ENCODE measurements at regions not wholly inside any gene's neighbourhood (a gene's known extent, or its start where the extent isn't known, plus 50 kb on each side); places are given as distances from the start of the nearest gene placed in this dataset.
A peak's percentile ranks its signal among the peaks of the same experiment; 100 is the strongest.

DNA sequence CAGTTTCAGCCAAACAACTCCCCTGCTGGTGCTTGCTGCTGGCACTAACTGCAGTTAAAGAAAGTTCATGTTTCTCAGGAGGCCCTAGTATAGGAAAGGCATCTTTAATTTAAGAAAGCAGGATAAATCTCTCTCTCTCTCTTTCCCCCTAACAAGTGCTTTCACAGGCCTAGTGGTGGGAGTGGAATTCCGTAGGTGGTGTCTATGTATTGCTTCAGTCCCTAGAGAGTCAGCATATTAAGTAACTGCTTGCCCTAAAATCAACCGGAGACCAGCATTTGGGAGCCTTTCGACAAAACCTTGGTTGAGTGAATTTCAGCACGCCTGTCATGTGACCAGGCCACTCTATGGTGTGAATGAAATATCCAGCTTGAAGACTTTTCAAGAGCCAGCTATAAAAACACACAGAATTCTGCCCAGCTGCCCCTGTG lies 169.2 kb upstream of the TGFBR2 start:
- Histone ChIP-seq H3K4me1 (ENCODE audit: insufficient read depth) (no peaks in the 10 kb centered on the region), H3K4me3 (no peak overlapping the region), H3K27me3 (no peaks in the 10 kb centered on the region), H2AFZ (no peak overlapping the region), H3K27ac (peak overlapping the region; percentile 7), H3K36me3 (replicated peaks; ENCODE audit: insufficient read depth, low read depth) (no peaks in the 10 kb centered on the region), H3K4me2 (peak overlapping the region; percentile 24), H3K9me2 (replicated peaks; ENCODE audit: insufficient read depth) (no peaks in the 10 kb centered on the region), H3K79me2 (no peaks in the 10 kb centered on the region), H4K20me1 (ENCODE audit: insufficient read depth, poor library complexity, severe bottlenecking) (no peaks in the 10 kb centered on the region), H3K9me3 (ENCODE audit: low read depth) (no peaks in the 10 kb centered on the region)
- TF ChIP-seq EZH2phosphoT487 (IDR thresholded peaks at IDR 0.05; ENCODE audit: low read depth, severe bottlenecking, unreplicated experiment) (no peak), EZH2 (IDR thresholded peaks at IDR 0.05; ENCODE audit: borderline replicate concordance) (no peak)
- TF ChIP-seq, protein P1, sequence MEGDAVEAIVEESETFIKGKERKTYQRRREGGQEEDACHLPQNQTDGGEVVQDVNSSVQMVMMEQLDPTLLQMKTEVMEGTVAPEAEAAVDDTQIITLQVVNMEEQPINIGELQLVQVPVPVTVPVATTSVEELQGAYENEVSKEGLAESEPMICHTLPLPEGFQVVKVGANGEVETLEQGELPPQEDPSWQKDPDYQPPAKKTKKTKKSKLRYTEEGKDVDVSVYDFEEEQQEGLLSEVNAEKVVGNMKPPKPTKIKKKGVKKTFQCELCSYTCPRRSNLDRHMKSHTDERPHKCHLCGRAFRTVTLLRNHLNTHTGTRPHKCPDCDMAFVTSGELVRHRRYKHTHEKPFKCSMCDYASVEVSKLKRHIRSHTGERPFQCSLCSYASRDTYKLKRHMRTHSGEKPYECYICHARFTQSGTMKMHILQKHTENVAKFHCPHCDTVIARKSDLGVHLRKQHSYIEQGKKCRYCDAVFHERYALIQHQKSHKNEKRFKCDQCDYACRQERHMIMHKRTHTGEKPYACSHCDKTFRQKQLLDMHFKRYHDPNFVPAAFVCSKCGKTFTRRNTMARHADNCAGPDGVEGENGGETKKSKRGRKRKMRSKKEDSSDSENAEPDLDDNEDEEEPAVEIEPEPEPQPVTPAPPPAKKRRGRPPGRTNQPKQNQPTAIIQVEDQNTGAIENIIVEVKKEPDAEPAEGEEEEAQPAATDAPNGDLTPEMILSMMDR (IDR thresholded peaks at IDR 0.05; ENCODE audit: poor library complexity): no peak
- no peak for DNase-seq (ENCODE audit: low spot score)
- WGBS (ENCODE audit: low lambda C conversion rate, missing lambda C conversion rate): 67% methylated on average over 4 of the region's 4 CpGs

DNA sequence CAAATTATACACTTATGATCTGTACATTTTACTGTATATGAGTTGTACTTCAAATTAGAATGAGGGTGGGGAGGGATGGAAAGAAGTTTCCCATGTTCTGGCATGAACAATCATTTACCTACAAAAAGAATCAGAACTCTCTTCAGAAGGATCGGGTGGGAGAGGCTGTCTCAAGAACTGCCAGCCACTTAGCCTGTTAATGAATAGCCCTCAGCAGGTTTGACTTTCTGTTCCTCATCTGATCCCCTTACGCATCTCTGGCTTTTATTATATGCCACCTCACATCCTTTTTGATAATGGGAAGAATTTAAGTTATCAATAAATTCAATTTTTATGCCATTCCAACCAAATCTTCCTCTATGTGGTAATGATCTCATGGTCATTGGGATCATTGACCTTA lies 168.3 kb upstream of the TGFBR2 start:
- WGBS (ENCODE audit: low lambda C conversion rate, missing lambda C conversion rate): 69% methylated on average over 2 of the region's 2 CpGs
- H3K79me2 ChIP-seq: no peaks in the 10 kb centered on the region
- H3K27me3 ChIP-seq: no peaks in the 10 kb centered on the region
- no peak overlapping the region for H3K27ac ChIP-seq
- no peak overlapping the region for H3K4me3 ChIP-seq
- H3K36me3 ChIP-seq (replicated peaks; ENCODE audit: insufficient read depth, low read depth): no peaks in the 10 kb centered on the region
- H2AFZ ChIP-seq: no peak overlapping the region
- H3K9me3 ChIP-seq (ENCODE audit: low read depth): no peaks in the 10 kb centered on the region
- no peak for DNase-seq (ENCODE audit: low spot score)
- H3K4me2 ChIP-seq: no peak overlapping the region
- no peaks in the 10 kb centered on the region for H3K4me1 ChIP-seq (ENCODE audit: insufficient read depth)
- TF ChIP-seq EZH2phosphoT487 (IDR thresholded peaks at IDR 0.05; ENCODE audit: low read depth, severe bottlenecking, unreplicated experiment) (no peak), EZH2 (IDR thresholded peaks at IDR 0.05; ENCODE audit: borderline replicate concordance) (no peak)
- TF ChIP-seq, protein P1 (IDR thresholded peaks at IDR 0.05; ENCODE audit: poor library complexity): no peak
- H4K20me1 ChIP-seq (ENCODE audit: insufficient read depth, poor library complexity, severe bottlenecking): no peaks in the 10 kb centered on the region
- H3K9me2 ChIP-seq (replicated peaks; ENCODE audit: insufficient read depth): no peaks in the 10 kb centered on the region

DNA sequence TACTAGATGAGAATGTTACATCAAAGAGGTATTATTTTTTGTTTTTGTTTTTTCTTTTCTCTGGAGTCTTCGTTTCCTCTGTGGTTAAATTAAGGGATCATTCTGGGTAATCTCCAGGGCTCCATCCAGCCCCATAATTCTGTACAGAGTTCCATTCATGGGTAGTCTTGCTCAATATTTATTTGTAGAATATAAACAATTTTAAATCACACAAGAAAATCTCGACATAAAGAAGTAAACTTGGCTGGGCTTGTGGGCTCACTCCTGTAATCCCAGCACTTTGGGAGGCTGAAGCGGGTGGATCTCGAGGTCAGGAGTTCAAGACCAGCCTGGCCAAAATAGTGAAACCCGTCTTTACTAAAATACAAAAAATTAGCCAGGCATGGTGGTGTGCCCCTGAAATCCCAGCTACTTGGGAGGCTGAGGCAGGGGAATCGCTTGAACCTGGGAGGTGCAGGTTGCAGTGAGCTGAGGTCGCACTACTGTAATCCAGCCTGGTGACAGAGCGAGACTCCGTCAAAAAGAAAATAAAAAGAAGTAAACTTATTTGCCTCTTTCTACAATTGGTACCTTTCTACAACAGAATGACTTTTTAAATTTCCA lies 166.8 kb upstream of the TGFBR2 start:
- Histone ChIP-seq H3K9me2 (replicated peaks; ENCODE audit: insufficient read depth) (no peaks in the 10 kb centered on the region), H3K4me1 (ENCODE audit: insufficient read depth) (no peaks in the 10 kb centered on the region), H3K36me3 (replicated peaks; ENCODE audit: insufficient read depth, low read depth) (no peaks in the 10 kb centered on the region), H2AFZ (no peak overlapping the region), H3K27ac (no peak overlapping the region), H4K20me1 (ENCODE audit: insufficient read depth, poor library complexity, severe bottlenecking) (no peaks in the 10 kb centered on the region), H3K4me3 (no peak overlapping the region), H3K79me2 (no peaks in the 10 kb centered on the region), H3K27me3 (no peaks in the 10 kb centered on the region), H3K9me3 (ENCODE audit: low read depth) (no peaks in the 10 kb centered on the region), H3K4me2 (no peak overlapping the region)
- TF ChIP-seq EZH2phosphoT487 (IDR thresholded peaks at IDR 0.05; ENCODE audit: low read depth, severe bottlenecking, unreplicated experiment) (no peak), EZH2 (IDR thresholded peaks at IDR 0.05; ENCODE audit: borderline replicate concordance) (no peak)
- TF ChIP-seq, protein P1 (IDR thresholded peaks at IDR 0.05; ENCODE audit: poor library complexity): no peak
- no peak for DNase-seq (ENCODE audit: low spot score)
- 92% methylated on average over 9 of the region's 9 CpGs for WGBS (ENCODE audit: low lambda C conversion rate, missing lambda C conversion rate)

Data from hepatocyte (in vitro differentiated cells).